Hematopoietic multipotent progenitor cell (in vitro differentiated cells): ENCODE measurements at regions not wholly inside any gene's neighbourhood (a gene's known extent, or its start where the extent isn't known, plus 50 kb on each side); places are given as distances from the start of the nearest gene placed in this dataset.
"Not testable (repeated sequence)": the region's sequence is repeated elsewhere in the genome, so short reads cannot be mapped to it uniquely, and the experiment has no call there.

Experiments used
- DNase-seq, 3 donors: peaks; one replicate each; pipeline ENCODE4 v3.0.0-alpha.2; 2011 to 2015; ENCODE audit warnings: low read depth in 2 of 3, low spot score in 2 of 3

DNA sequence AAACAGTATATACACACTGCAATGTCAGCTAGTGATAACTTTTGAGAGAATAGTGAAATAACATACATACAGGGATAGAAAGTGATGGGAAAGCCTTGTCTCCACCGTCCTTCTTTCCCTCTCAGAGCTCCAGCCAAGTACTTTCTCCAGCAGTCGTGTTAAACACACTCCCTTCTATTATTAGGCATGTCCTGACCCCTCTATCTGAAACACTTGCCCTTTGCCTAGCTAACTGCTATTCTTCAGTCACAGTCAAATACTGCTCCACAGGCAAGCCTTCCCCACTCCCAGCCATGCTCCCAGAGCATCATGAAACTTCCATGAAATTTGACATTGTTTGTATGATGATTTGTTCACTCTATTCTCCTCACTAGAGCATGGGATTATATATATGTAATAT, 291.1 kb downstream of the TRIML1 start:
- DNase-seq, result no peak

DNA sequence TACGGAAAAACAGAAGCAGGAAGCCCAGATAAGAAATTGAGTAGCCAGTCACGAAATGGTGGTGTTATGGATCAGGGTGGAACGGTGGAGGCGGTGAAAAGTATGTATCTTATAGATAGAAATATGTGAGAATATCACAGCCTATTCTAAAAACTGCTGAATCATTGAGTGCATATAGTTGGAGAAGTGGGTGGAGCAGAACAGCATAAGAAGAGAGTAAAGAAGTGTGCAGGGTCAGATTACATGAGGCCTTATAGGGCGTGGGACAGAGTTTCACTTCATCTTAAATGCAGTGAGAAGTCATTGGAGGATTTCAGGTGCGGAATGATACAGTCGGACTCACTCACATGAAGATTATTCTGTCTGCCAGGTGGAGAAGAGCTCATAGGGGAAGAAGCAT, 293.1 kb downstream of the TRIML1 start:
- DNase-seq, result no peak

DNA sequence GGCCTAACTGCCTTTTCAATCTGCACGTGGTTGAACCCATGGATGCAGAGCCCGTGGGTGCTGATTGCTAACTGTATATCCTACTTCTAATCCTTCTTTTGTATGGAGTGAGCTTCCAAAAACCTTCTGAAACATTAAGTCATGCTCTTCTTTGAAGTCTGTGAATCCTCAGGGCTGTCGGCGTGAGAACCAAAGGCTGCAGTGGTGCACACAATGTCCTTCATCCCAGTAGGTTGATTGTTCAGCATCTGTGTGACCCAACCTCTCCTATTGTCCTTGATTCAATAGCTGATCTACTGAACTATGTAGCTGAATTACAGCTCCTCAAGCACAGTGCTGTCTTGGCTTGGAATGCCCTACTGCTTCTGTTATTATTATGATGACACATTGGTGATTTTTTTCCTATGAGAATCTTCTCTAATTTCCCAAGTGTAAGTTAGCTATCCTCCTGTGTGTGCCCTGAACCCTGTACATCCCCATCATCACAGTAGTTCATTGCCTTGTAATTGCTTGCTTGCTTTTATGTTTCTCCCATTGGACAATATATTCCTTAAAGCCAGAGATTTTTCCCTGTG, 294.6 kb downstream of the TRIML1 start:
- no peak for DNase-seq

DNA sequence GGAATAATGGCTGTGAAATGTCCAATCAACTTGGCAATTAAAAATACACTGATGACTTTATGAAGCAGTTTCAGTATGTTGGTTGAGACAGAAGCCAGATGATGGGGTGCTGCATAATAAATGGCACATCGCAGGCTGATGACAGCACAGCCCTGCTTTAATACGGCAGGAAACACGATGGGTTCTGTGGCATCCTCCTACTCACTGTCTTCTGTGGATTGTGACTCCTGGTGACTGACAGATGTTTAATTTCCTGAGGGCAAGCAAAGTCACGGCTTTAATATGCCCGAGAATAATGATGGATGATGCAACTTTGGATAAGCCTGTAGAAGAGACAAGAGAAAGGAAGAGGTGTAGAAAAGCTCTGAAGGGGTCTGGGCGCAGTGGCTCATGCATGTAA, 295.4 kb downstream of the TRIML1 start:
- DNase-seq, result no peak

DNA sequence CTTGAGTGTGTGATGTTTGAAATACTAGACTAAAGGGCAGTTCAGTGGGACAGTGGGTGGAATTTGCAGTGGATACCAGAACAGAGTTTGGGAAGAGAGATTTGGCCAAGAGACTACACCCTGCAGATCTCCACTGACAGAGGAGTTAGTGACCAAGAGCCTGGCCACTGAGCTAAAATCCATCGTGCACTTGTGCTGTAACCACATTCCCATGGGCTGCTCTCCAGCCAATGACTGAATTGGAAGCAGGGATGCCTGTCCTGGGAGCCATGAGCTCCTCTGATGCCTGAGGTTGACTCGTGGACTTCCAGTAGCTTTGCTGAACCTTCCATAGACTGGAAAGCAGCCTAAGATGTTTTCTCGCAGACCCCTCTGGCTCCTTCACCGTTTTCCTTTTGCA, 296.1 kb downstream of the TRIML1 start:
- DNase-seq, result no peak

DNA sequence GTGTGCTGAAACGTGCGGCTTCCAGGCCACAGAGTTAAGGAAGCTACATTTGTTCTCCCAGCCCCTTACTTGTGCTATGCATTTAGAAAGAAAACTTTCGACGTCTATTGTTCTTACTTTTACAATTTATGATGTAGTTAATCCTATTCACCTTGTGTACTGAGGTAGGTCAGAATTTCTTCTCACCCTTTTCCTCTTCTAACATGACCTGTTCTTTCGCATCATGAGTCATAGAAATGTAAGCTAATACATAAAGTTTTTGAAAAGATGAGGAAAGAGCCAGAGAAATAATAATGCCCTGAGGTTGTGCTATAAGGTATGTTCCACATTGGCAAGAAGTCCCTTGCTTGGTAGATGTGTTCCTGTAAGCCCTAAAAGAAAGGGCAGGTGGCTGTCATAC, 298.3 kb downstream of the TRIML1 start:
- DNase-seq, result no peak

DNA sequence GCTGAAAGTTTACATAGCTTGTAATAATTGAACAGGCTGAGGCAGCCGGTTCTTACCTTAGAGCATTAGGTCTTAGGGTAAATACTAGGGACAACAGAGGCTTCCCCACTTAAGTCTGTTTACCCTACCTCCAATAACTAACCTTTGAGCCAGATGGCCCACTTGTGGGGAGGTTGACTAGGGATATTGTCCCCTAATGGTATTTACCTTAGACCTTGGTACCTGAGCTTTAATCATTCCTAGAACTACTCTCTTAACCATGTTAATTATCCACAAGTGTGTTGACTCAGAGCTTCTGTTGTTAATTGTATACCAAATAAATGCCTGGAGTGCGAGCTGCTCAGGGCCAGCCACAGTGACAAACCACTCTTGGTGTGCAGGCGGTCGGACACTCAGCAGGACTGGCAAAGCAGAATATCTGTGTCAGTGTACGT, 299.2 kb downstream of the TRIML1 start:
- not testable (repeated sequence) for DNase-seq

DNA sequence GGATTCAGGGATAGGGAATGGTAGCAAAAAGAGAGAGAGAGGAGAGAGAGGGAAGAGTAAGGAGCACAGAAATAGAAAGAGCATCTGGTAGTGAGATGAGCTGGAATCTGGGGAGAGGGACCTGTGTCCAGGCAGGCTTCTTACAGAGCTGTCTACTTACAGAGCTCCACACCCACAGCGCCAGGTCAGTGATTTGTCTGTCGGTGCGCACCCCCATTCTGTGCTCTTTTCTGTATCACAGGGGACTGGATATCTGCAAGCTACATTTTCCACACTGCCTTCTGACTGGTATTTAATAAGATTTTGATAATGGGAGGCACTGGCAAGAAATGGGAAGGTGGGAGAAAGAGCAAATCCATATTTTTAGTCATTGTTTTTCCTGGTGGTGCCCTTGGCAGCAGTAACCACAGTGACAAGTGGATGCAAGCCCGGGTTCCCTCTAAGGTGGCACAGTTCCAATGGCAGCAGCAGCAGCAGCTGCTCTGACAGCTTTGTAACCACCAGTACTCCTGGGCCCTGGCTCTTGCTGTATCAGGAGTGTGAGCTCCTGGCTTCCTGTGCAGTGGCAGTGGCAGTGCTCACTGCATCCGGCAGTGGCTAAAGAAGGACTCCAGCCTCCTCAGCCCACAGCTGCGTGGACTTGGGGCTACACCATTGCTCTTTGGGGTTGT, 300.5 kb downstream of the TRIML1 start:
- no peak for DNase-seq

DNA sequence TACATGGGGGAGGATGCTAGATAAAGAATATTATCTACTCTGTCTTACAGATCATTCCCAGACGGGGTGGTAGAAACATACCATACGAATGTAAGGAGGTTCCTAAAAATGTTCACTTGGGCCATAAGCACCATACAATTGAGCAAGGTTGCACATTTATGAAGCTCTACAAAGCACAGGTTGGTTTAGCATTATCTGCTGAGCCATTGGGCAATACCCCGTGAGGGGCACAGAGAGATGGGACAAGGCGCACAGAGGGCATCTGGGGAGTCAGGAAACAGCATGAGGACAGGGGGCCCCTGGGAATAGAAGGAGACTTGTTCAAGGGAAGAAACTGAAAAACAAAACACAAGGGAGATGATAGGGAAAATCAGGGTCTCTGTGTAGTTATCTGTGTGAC, 305.3 kb downstream of the TRIML1 start:
- no peak for DNase-seq

DNA sequence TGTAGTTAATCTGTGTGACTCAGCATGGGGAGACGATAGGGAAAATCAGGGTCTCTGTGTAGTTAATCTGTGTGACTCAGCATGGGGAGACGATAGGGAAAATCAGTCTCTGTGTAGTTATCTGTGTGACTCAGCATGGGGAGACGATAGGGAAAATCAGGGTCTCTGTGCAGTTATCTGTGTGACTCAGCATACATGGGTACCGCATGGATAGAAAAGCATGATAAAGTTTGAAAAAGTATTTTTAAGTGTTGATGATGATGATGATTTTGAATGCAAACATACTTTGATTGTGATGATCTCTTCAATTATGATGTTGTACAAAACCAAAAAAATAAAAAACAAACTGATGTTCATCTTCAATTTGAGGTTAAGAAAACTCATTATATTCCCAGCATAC, 309.8 kb downstream of the TRIML1 start:
- not testable (repeated sequence) for DNase-seq

DNA sequence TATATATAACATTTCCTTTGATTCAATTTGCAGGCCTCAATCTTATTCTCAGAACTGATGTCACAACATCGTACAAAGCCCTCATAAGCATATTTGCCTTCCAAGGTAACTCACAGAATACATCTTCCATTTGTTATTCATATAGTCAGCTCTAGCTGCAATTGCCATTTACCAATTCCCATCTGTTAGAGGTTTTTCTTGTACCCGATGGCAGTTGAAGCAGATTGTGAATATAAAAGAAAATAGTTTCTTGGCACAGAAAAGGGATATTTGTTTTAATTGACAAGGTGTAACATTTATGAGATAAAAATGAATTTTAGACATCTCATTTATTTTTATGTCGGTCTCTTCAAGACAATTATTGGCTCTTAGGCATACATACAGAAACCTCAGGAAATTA, 311.3 kb downstream of the TRIML1 start:
- no peak for DNase-seq

DNA sequence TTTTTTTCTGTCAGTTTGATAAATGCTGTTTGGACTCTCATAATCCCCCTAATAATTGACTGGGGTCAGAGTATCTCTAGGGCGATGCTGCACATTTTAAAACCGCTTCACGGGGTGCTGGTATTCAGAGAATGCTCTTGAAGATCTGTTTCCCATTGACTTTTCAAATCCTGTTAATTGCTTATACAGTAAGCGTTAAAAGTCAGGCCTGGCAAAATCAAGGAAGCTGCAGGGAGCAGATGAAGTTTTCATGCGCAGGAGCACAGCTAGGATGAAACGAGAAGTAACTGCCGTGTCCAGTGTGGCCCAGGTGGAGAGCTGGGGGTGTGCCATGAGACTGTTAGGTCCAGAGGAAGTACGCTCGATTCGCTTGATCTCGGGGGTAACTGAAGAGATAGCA, 312.9 kb downstream of the TRIML1 start:
- DNase-seq, result no peak

DNA sequence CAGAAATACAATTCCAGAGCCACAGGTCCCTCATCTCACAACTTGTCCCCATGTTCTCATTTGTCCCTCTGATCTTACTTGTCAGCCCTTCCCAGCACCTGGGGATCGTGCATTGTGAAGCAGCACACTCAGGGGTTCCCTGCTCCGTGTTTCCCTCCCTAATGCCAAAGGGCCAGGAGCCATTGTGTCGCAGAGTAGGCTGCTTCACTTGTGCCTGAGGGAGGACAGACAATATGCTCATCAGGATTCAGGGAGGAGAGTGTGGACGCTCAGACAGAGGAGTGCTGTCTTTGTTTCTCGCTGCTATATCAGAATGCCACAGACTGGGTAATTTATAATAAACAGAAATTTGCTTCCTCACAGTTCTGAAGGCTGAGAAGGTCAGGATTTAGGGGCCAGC, 315.3 kb downstream of the TRIML1 start:
- no peak for DNase-seq

DNA sequence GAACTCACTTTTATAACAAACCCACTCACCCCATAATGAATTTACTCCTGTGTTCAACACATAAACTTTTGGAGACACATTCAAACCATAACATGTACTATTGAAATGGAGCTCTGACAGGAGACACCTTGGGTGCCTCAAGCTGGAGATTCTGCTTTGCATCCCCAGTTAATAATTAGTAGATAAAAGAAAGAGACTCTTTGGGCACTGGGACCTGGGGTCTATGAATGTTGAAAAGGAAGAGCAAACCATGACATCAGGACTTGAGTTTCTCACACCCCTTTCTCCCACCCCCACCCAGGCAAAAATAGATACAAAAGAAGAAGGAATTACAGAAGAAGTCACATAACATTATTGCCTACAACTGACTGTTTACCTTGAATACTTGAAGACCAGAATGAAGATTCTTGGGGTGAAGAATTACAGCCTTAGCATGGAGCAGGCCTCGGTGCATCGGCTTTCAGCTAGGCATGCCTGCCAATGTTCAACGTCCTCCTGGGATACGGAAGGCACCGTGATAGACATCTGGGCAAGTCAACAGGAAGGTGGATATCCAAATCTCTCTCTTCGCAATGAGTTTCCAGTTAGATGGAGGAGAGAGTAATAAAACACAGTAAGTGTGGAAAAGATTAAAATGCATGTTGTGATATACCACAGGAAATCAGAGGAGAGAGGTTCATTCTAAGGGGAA, 316.0 kb downstream of the TRIML1 start:
- no peak for DNase-seq

DNA sequence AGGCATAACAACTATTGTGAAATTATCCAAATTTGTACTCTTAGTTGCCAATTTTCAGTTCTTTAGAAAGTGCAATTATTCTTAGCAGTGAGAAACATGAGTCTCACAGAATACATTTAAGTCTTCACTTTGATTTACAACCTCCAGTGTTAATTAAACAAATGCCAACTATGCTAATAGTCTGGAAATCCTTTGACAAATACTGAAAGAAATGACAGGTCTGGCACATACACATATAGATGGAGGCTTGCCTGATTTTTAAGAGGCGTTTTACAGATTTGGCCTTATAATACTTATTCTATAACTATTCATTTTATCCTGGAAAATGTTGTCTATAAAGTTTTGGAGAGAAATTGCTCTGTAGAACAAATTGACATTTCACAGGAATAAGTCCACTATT, 320.1 kb downstream of the TRIML1 start:
- no peak for DNase-seq

DNA sequence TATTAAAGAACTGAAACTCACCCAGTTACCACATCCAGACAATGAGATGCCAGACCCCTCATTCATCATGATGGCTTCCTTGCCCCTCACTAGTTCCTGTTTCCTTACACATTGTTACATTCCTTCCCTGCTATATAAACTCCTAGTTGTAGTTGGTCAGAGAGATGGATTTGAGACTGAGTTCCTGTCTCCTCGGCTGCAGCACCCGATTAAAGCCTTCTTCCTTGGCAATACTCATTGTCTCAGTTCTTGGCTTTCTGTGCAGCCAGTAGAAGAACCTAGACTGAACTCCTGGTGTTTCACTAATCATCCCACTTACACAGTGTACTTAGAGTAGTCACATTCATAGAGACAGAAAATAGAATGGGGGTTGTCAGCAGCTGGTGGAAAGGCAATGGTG, 324.7 kb downstream of the TRIML1 start:
- no peak for DNase-seq

DNA sequence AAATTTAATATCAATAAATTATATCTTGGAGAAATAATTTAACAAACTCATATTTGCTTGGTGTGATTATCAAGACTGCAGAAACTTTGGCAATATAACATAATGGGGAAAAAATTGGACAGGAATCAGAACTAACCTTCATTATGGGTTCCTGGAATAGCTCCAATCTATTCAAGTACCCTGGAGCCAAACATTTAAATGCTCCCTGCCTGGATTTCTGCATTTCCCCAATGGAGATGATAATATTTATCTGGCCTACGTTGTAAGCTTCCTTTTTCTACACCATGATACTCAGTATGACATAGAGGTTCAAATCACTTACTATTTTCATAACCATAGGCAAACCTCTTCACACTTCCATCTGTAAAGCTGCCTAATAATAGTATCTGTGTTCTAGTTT, 326.8 kb downstream of the TRIML1 start:
- no peak for DNase-seq

DNA sequence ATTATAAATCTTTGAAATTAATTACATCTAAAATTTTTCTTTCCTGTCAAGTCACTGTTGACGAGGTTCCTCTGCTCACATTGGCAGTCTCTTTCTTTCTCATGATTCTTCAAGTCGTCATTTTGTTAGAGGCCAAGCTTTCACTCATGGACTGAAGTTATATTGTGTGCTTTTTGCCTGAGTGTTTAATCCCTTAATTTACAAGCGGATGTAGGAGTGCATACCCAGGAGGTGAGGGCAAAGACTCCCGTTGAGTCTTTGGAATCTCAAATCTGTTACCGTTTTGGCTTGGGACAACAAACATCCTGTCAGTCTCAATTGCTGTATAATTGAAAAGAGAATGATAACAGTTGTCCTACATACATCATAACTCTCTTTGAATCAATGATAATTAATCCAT, 345.0 kb downstream of the TRIML1 start:
- DNase-seq, result no peak

DNA sequence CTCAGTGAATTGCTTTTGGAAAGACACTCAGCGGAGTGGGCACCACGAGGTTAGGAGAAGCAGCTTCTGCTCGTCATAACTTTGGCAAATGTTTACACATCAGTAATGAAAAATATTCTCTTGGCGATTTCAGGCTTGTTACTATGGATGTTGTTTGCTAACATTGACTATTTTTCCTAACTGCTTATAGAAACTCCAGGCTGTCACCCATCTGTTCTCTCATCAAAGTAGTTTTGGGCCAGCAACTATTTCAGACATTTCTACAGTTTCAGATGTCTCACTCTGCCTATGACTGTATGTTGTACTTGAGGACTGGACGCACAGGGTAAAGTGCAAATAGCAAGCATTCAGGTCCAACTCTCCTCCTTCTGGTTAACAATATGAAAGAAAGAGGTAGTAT, 346.7 kb downstream of the TRIML1 start:
- no peak for DNase-seq

DNA sequence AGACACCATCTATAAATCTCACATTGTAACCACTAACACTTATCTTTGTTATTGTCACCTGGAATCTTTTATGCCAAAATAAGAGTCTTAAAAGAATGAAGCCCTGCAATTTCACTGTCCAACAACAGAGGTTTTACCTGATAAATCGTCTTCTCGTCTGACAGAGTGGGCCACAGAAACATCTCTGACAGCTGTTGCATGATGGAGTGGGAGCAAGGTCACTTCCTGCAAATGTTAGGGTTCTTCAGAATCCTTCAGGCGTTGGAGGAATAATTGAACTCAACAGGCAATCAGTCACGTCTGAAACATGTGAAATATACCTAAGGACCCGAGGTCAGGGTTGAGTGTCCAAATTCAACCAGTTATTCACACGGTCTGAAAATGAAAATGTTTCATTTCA, 353.6 kb downstream of the TRIML1 start:
- DNase-seq, result no peak

DNA sequence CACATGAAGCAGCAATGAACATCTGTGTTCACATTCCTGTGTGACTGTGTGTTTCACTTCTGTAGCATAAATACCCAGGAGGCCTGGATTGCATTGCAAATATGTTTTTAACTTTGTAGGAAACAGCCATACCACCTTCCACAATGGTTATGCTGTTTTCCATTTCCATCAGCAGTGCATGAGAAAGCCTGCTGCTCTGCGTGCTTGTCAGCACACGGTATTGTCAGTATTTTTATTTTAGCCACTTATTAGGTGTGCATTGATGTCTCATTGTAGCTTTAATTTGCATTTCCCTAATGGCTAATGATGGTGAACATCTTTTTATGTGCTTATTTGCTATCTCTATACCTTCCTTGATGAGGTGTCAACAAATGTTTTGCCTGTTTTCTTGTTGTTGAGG, 355.9 kb downstream of the TRIML1 start:
- DNase-seq, result no peak

DNA sequence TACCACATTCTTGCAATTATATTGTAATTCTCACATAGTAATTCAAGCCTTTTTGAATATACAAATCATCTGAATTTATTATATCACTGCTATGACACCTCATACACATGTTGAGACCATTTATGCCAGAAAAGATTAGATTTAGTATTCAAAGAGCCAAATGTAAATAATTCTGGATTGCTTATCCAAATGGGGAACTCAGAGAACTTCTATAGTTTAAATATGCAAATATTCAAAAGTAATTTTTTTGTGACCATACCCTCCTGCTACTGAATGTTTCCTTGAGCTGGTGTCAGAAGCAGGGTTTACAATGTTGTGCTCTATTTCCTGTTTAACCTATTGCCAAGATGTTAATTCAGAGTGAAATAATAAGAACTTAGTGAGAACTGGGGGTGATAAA, 372.2 kb downstream of the TRIML1 start:
- no peak for DNase-seq
